Suprapubic skin (tissue), 4 donors: ENCODE measurements at regions not wholly inside any gene's neighbourhood (a gene's known extent, or its start where the extent isn't known, plus 50 kb on each side); places are given as distances from the start of the nearest gene placed in this dataset.

ENCODE experiments used
- DNase-seq, 2 donors: peaks; one replicate each; pipeline ENCODE4 v3.0.0-alpha.2; 2019; ENCODE audit warnings: low spot score in 2 of 2
- H3K27ac ChIP-seq: fragments of 200-600 bp; sonication (generic); one replicate; pipeline ENCODE4 v1.5.1; 2019
- H3K27me3 ChIP-seq: fragments of 200-600 bp; sonication (generic); one replicate; pipeline ENCODE4 v1.5.1; 2019
- H3K36me3 ChIP-seq: fragments of 200-600 bp; sonication (generic); one replicate; pipeline ENCODE4 v1.5.1; 2019
- H3K4me1 ChIP-seq: fragments of 200-600 bp; sonication (generic); one replicate; pipeline ENCODE4 v1.5.1; 2019
- H3K4me3 ChIP-seq: fragments of 200-600 bp; sonication (generic); one replicate; pipeline ENCODE4 v1.5.1; 2019; ENCODE audit warnings: mild to moderate bottlenecking
- H3K9me3 ChIP-seq: fragments of 200-600 bp; sonication (generic); one replicate; pipeline ENCODE4 v1.5.1; 2019
- CTCF ChIP-seq, 2 donors: fragments of 200-600 bp in 1 of 2; fragments of 450-650 bp in 1 of 2; sonication (generic) in 1 of 2; IDR thresholded peaks; one replicate each; pipeline ENCODE4 v1.5.1; 2016 to 2019; ENCODE audit warnings: antibody characterized with exemption in 2 of 2, mild to moderate bottlenecking in 1 of 2, moderate library complexity in 1 of 2
- EP300 ChIP-seq: sonication (generic); formaldehyde crosslinking; IDR thresholded peaks from one replicate; pipeline ENCODE4 v1.6.1; 2017; ENCODE audit warnings: antibody characterized with exemption
- POLR2A ChIP-seq, 2 donors: fragments of 450-650 bp; IDR thresholded peaks; one replicate each; pipeline ENCODE4 v1.6.1; 2017; ENCODE audit warnings: antibody characterized with exemption in 2 of 2, mild to moderate bottlenecking in 2 of 2, moderate library complexity in 2 of 2
- POLR2AphosphoS5 ChIP-seq, 3 donors: sonication (generic); formaldehyde crosslinking; IDR thresholded peaks; one replicate each; pipeline ENCODE4 v1.6.1; 2017; ENCODE audit warnings: antibody characterized with exemption in 3 of 3
- WGBS: methylation state at CpG from one replicate; pipeline ENCODE4 v1.1.5; 2018; 5-methylcytosine and 5-hydroxymethylcytosine counted together

- Histone ChIP-seq H3K36me3 (no peaks in the 10 kb centered on the region), H3K27me3 (no peaks in the 10 kb centered on the region), H3K9me3 (no peaks in the 10 kb centered on the region), H3K4me1 (no peaks in the 10 kb centered on the region), H3K27ac (no peak overlapping the region), H3K4me3 (no peak overlapping the region)
- TF ChIP-seq EP300: no peak
- no peak for TF ChIP-seq POLR2AphosphoS5 (IDR thresholded peaks at IDR 0.05)
- no peak for TF ChIP-seq POLR2A (IDR thresholded peaks at IDR 0.05)
- TF ChIP-seq CTCF (IDR thresholded peaks at IDR 0.05): no peak
- no peak for DNase-seq
- WGBS: 77% methylated on average over 4 of the region's 4 CpGs
Measured at GRCh38 chr10:9097991-9098306, 1043.5 kb downstream of the GATA3 start.

- no peak overlapping the region for H3K4me3 ChIP-seq
- no peaks in the 10 kb centered on the region for H3K9me3 ChIP-seq
- no peak for TF ChIP-seq POLR2AphosphoS5 (IDR thresholded peaks at IDR 0.05)
- TF ChIP-seq CTCF (IDR thresholded peaks at IDR 0.05): no peak
- TF ChIP-seq POLR2A (IDR thresholded peaks at IDR 0.05): no peak
- TF ChIP-seq EP300: no peak
- no peaks in the 10 kb centered on the region for H3K4me1 ChIP-seq
- DNase-seq: no peak
- no peaks in the 10 kb centered on the region for H3K36me3 ChIP-seq
- no peak overlapping the region for H3K27ac ChIP-seq
- no peaks in the 10 kb centered on the region for H3K27me3 ChIP-seq
- 43% methylated on average over 4 of the region's 4 CpGs for WGBS
Measured at GRCh38 chr10:9102026-9102425, 1047.5 kb downstream of the GATA3 start.

- Histone ChIP-seq H3K4me3 (no peak overlapping the region), H3K9me3 (no peaks in the 10 kb centered on the region), H3K27ac (no peak overlapping the region), H3K4me1 (no peaks in the 10 kb centered on the region), H3K36me3 (no peaks in the 10 kb centered on the region), H3K27me3 (no peaks in the 10 kb centered on the region)
- WGBS: 60% methylated on average over 4 of the region's 4 CpGs
- TF ChIP-seq CTCF (IDR thresholded peaks at IDR 0.05) (no peak), POLR2AphosphoS5 (IDR thresholded peaks at IDR 0.05) (no peak), EP300 (no peak), POLR2A (IDR thresholded peaks at IDR 0.05) (no peak)
- DNase-seq: no peak
Measured at GRCh38 chr10:9103301-9103700, 1048.8 kb downstream of the GATA3 start.

- no peak for TF ChIP-seq CTCF (IDR thresholded peaks at IDR 0.05)
- TF ChIP-seq EP300: no peak
- no peak for TF ChIP-seq POLR2A (IDR thresholded peaks at IDR 0.05)
- no peak for TF ChIP-seq POLR2AphosphoS5 (IDR thresholded peaks at IDR 0.05)
Measured at GRCh38 chr10:9111976-9112375, 1057.5 kb downstream of the GATA3 start.

GRCh38 chr10:9126728-9127127 is 1072.2 kb downstream of the GATA3 start:
- H3K4me3 ChIP-seq: no peak overlapping the region
- WGBS: 66% methylated on average over 4 of the region's 4 CpGs
- no peaks in the 10 kb centered on the region for H3K27me3 ChIP-seq
- H3K4me1 ChIP-seq: no peaks in the 10 kb centered on the region
- DNase-seq: no peak
- TF ChIP-seq CTCF (IDR thresholded peaks at IDR 0.05) (no peak), POLR2AphosphoS5 (IDR thresholded peaks at IDR 0.05) (no peak), EP300 (no peak), POLR2A (IDR thresholded peaks at IDR 0.05) (no peak)
- H3K9me3 ChIP-seq: no peaks in the 10 kb centered on the region
- no peaks in the 10 kb centered on the region for H3K36me3 ChIP-seq
- no peak overlapping the region for H3K27ac ChIP-seq

More at GRCh38 chr10:9111976-9112375, 1057.5 kb downstream of the GATA3 start:
- no peaks in the 10 kb centered on the region for H3K9me3 ChIP-seq
- no peak overlapping the region for H3K4me3 ChIP-seq
- DNase-seq: no peak
- no peaks in the 10 kb centered on the region for H3K27me3 ChIP-seq
- no peak overlapping the region for H3K27ac ChIP-seq
- WGBS: 33% methylated on average over 4 of the region's 4 CpGs
- H3K36me3 ChIP-seq: no peaks in the 10 kb centered on the region
- no peaks in the 10 kb centered on the region for H3K4me1 ChIP-seq
